ENCODE measurements at regions not wholly inside any gene's neighbourhood (a gene's known extent, or its start where the extent isn't known, plus 50 kb on each side); places are given as distances from the start of the nearest gene placed in this dataset.

- WGBS, 2 donors = 92 to 93% methylated on average over 7 of the region's 7 CpGs
- no peaks in the 10 kb centered on the region for H3K27me3 ChIP-seq
- H3K4me3 ChIP-seq = no peak overlapping the region
- DNase-seq (ENCODE audit: low spot score in 2 of 2) = no peak
- H3K4me1 ChIP-seq = peaks cover 0 to 14% (median 2%) of the 10 kb centered on the region in 4 donors
- no peak for TF ChIP-seq EP300 (IDR thresholded peaks at IDR 0.05)
- TF ChIP-seq CTCF (IDR thresholded peaks at IDR 0.05) = no peak
- H3K27ac ChIP-seq = no peak overlapping the region
- H3K9me3 ChIP-seq = no peaks in the 10 kb centered on the region
- H3K36me3 ChIP-seq = no peaks in the 10 kb centered on the region
These were observed 451.7 kb downstream of the TSHZ3 start for GRCh38 chr19:30897553-30897952.

- Histone ChIP-seq H3K27me3 (no peaks in the 10 kb centered on the region), H3K27ac (no peak overlapping the region), H3K4me1 (peaks cover 0 to 14% (median 2%) of the 10 kb centered on the region in 4 donors), H3K36me3 (no peaks in the 10 kb centered on the region), H3K9me3 (no peaks in the 10 kb centered on the region), H3K4me3 (no peak overlapping the region)
- WGBS, 2 donors = 94 to 96% methylated on average over 3 of the region's 3 CpGs
- DNase-seq (ENCODE audit: low spot score in 2 of 2) = no peak
- no peak for TF ChIP-seq CTCF (IDR thresholded peaks at IDR 0.05)
- TF ChIP-seq EP300 (IDR thresholded peaks at IDR 0.05) = no peak
- no peak for TF ChIP-seq POLR2A (IDR thresholded peaks at IDR 0.05)
These were observed 452.2 kb downstream of the TSHZ3 start for GRCh38 chr19:30897034-30897433.

- 26 to 32% methylated on average over 1 of the region's 1 CpG for WGBS, 2 donors
- no peak for TF ChIP-seq CTCF (IDR thresholded peaks at IDR 0.05)
- no peak for TF ChIP-seq EP300 (IDR thresholded peaks at IDR 0.05)
- no peak for TF ChIP-seq POLR2A (IDR thresholded peaks at IDR 0.05)
- Histone ChIP-seq H3K9me3 (no peaks in the 10 kb centered on the region), H3K36me3 (no peaks in the 10 kb centered on the region), H3K4me1 (peaks cover 0 to 14% (median 2%) of the 10 kb centered on the region in 4 donors), H3K4me3 (no peak overlapping the region), H3K27ac (no peak overlapping the region), H3K27me3 (no peaks in the 10 kb centered on the region)
- DNase-seq (ENCODE audit: low spot score in 2 of 2) = no peak
These were observed 452.7 kb downstream of the TSHZ3 start for GRCh38 chr19:30896554-30896953.

GRCh38 chr19:30895946-30896345, 453.3 kb downstream of the TSHZ3 start:
- Histone ChIP-seq H3K27me3 (no peaks in the 10 kb centered on the region), H3K27ac (no peak overlapping the region), H3K36me3 (no peaks in the 10 kb centered on the region), H3K9me3 (no peaks in the 10 kb centered on the region), H3K4me3 (no peak overlapping the region), H3K4me1 (peaks cover 0 to 14% (median 2%) of the 10 kb centered on the region in 4 donors)
- DNase-seq (ENCODE audit: low spot score in 2 of 2) = no peak
- WGBS, 2 donors = 74 to 79% methylated on average over 3 of the region's 3 CpGs
- no peak for TF ChIP-seq EP300 (IDR thresholded peaks at IDR 0.05)
- TF ChIP-seq CTCF (IDR thresholded peaks at IDR 0.05) = no peak
- TF ChIP-seq POLR2A (IDR thresholded peaks at IDR 0.05) = no peak

- no peaks in the 10 kb centered on the region for H3K4me1 ChIP-seq
- TF ChIP-seq POLR2A (IDR thresholded peaks at IDR 0.05) = no peak
- no peak for TF ChIP-seq CTCF (IDR thresholded peaks at IDR 0.05)
- TF ChIP-seq EP300 (IDR thresholded peaks at IDR 0.05) = no peak
- H3K9me3 ChIP-seq = no peaks in the 10 kb centered on the region
- H3K36me3 ChIP-seq = no peaks in the 10 kb centered on the region
- WGBS, 2 donors = 90 to 96% methylated on average over 4 of the region's 4 CpGs
- H3K27ac ChIP-seq = no peak overlapping the region
- DNase-seq (ENCODE audit: low spot score in 2 of 2) = no peak
- H3K27me3 ChIP-seq = no peaks in the 10 kb centered on the region
- H3K4me3 ChIP-seq = no peak overlapping the region
These were observed 458.2 kb downstream of the TSHZ3 start for GRCh38 chr19:30891051-30891450.

Data from tibial nerve (tissue), 4 donors.